Neural progenitor cell (in vitro differentiated cells): ENCODE measurements at regions not wholly inside any gene's neighbourhood (a gene's known extent, or its start where the extent isn't known, plus 50 kb on each side); places are given as distances from the start of the nearest gene placed in this dataset.

Experiments used
- DNase-seq: peaks from one replicate; pipeline ENCODE4 v3.0.0-alpha.2; 2016; ENCODE audit warnings: low spot score
- H2AFZ ChIP-seq: fragments of 200-600 bp; sonication (generic); replicated peaks from 2 replicates; pipeline ENCODE4 v1.6.1; 2016; ENCODE audit warnings: antibody characterized with exemption
- H3F3A ChIP-seq: fragments of 200-600 bp; sonication (generic); 2 replicates; pipeline ENCODE4 v1.6.1; 2016; ENCODE audit warnings: antibody characterized with exemption, low read depth
- H3K27ac ChIP-seq: fragments of 200-600 bp; sonication (generic); 2 replicates; pipeline ENCODE4 v1.5.1; 2016; ENCODE audit warnings: mild to moderate bottlenecking
- H3K27me3 ChIP-seq: fragments of 200-600 bp; sonication (generic); 2 replicates; pipeline ENCODE4 v1.6.1; 2016; ENCODE audit warnings: mild to moderate bottlenecking, moderate library complexity
- H3K36me3 ChIP-seq: fragments of 200-600 bp; sonication (generic); 2 replicates; pipeline ENCODE4 v1.5.1; 2016
- H3K4me1 ChIP-seq: fragments of 200-600 bp; sonication (generic); 2 replicates; pipeline ENCODE4 v1.6.1; 2016; ENCODE audit warnings: mixed run types
- H3K4me2 ChIP-seq: fragments of 200-600 bp; sonication (generic); 2 replicates; pipeline ENCODE4 v1.6.1; 2016
- H3K4me3 ChIP-seq: fragments of 200-600 bp; sonication (generic); 2 replicates; pipeline ENCODE4 v1.5.1; 2016
- H3K79me2 ChIP-seq: fragments of 200-600 bp; sonication (generic); 2 replicates; pipeline ENCODE4 v1.6.1; 2016; ENCODE audit warnings: low read depth
- H3K9ac ChIP-seq: fragments of 200-600 bp; sonication (generic); 2 replicates; pipeline ENCODE4 v1.6.1; 2016
- H3K9me3 ChIP-seq: fragments of 200-600 bp; sonication (generic); 2 replicates; pipeline ENCODE4 v1.5.1; 2016; ENCODE audit warnings: low read depth
- H4K20me1 ChIP-seq: fragments of 200-600 bp; sonication (generic); 2 replicates; pipeline ENCODE4 v1.6.1; 2016; ENCODE audit warnings: low read depth
- H3K27ac Mint-ChIP-seq: 3 replicates; pipeline ENCODE4 v1.8.0; 2021; ENCODE audit warnings: mixed read lengths
- H3K27me3 Mint-ChIP-seq: 2 replicates; pipeline ENCODE4 v1.8.0; 2022; ENCODE audit warnings: low read depth, mild to moderate bottlenecking, inconsistent platforms, moderate library complexity, mixed read lengths; ENCODE audit not compliant: insufficient read depth
- H3K36me3 Mint-ChIP-seq: 3 replicates; pipeline ENCODE4 v1.8.0; 2021; ENCODE audit warnings: mixed read lengths
- H3K4me1 Mint-ChIP-seq: 3 replicates; pipeline ENCODE4 v1.8.0; 2021; ENCODE audit warnings: mixed read lengths
- H3K4me3 Mint-ChIP-seq: 3 replicates; pipeline ENCODE4 v1.8.0; 2021; ENCODE audit warnings: mild to moderate bottlenecking, moderate library complexity, mixed read lengths
- H3K9me3 Mint-ChIP-seq: 3 replicates; pipeline ENCODE4 v1.8.0; 2020; ENCODE audit warnings: mixed read lengths
- CTCF ChIP-seq: fragments of 200-600 bp; sonication (generic); IDR thresholded peaks from 2 replicates; pipeline ENCODE4 v1.5.1; 2017; ENCODE audit warnings: antibody characterized with exemption, mild to moderate bottlenecking
- EZH2 ChIP-seq: fragments of 200-600 bp; sonication (generic); IDR thresholded peaks from 2 replicates; pipeline ENCODE4 v1.6.1; 2017; ENCODE audit warnings: antibody characterized with exemption, mild to moderate bottlenecking, moderate library complexity
- EZH2phosphoT487 ChIP-seq: fragments of 200-600 bp; sonication (generic); IDR thresholded peaks from 2 replicates; pipeline ENCODE4 v1.6.1; 2017; ENCODE audit warnings: antibody characterized with exemption

- H3K27me3 ChIP-seq, result no peaks in the 10 kb centered on the region
- Mint-ChIP-seq H3K4me3 (no peak overlapping the region), H3K4me1 (no peaks in the 10 kb centered on the region), H3K9me3 (no peaks in the 10 kb centered on the region), H3K27me3 (no peaks in the 10 kb centered on the region), H3K27ac (no peak overlapping the region), H3K36me3 (no peaks in the 10 kb centered on the region)
- no peaks in the 10 kb centered on the region for H3K9me3 ChIP-seq
- no peaks in the 10 kb centered on the region for H3K79me2 ChIP-seq
- H3F3A ChIP-seq, result no peaks in the 10 kb centered on the region
- H3K36me3 ChIP-seq, result no peaks in the 10 kb centered on the region
- no peak for DNase-seq
- H3K4me1 ChIP-seq, result no peaks in the 10 kb centered on the region
- no peak overlapping the region for H3K4me3 ChIP-seq
- H3K4me2 ChIP-seq, result no peak overlapping the region
- H2AFZ ChIP-seq, result no peak overlapping the region
- TF ChIP-seq EZH2, result no peak
- H3K27ac ChIP-seq, result no peak overlapping the region
- no peaks in the 10 kb centered on the region for H4K20me1 ChIP-seq
- H3K9ac ChIP-seq, result no peak overlapping the region
Observed at GRCh38 chr2:149652926-149653325, 65.4 kb upstream of the MMADHC start.

GRCh38 chr2:149652526-149652925, 65.0 kb upstream of the MMADHC start:
- H3K27ac ChIP-seq, result no peak overlapping the region
- H3K4me1 ChIP-seq, result no peaks in the 10 kb centered on the region
- no peaks in the 10 kb centered on the region for H3F3A ChIP-seq
- no peaks in the 10 kb centered on the region for H3K9me3 Mint-ChIP-seq
- no peak for DNase-seq
- no peak overlapping the region for H3K4me3 ChIP-seq
- H2AFZ ChIP-seq, result no peak overlapping the region
- no peaks in the 10 kb centered on the region for H4K20me1 ChIP-seq
- no peaks in the 10 kb centered on the region for H3K79me2 ChIP-seq
- H3K9ac ChIP-seq, result no peak overlapping the region
- H3K4me3 Mint-ChIP-seq, result no peak overlapping the region
- TF ChIP-seq CTCF (no peak), EZH2 (no peak), EZH2phosphoT487 (no peak)
- no peaks in the 10 kb centered on the region for H3K27me3 ChIP-seq
- H3K36me3 ChIP-seq, result no peaks in the 10 kb centered on the region
- no peaks in the 10 kb centered on the region for H3K9me3 ChIP-seq
- H3K4me1 Mint-ChIP-seq, result no peaks in the 10 kb centered on the region
- no peaks in the 10 kb centered on the region for H3K36me3 Mint-ChIP-seq
- H3K4me2 ChIP-seq, result no peak overlapping the region
- no peaks in the 10 kb centered on the region for H3K27me3 Mint-ChIP-seq
- H3K27ac Mint-ChIP-seq, result no peak overlapping the region

- H3K4me3 Mint-ChIP-seq, result no peak overlapping the region
- Histone ChIP-seq H3K4me1 (no peaks in the 10 kb centered on the region), H3K27ac (no peak overlapping the region), H3F3A (no peaks in the 10 kb centered on the region), H3K36me3 (no peaks in the 10 kb centered on the region), H3K9me3 (no peaks in the 10 kb centered on the region), H4K20me1 (no peaks in the 10 kb centered on the region), H3K4me3 (no peak overlapping the region), H3K4me2 (no peak overlapping the region), H3K79me2 (no peaks in the 10 kb centered on the region), H3K27me3 (no peaks in the 10 kb centered on the region), H3K9ac (no peak overlapping the region), H2AFZ (no peak overlapping the region)
- no peak overlapping the region for H3K27ac Mint-ChIP-seq
- H3K27me3 Mint-ChIP-seq, result no peaks in the 10 kb centered on the region
- no peaks in the 10 kb centered on the region for H3K4me1 Mint-ChIP-seq
- no peak for DNase-seq
- no peaks in the 10 kb centered on the region for H3K36me3 Mint-ChIP-seq
- TF ChIP-seq EZH2phosphoT487 (no peak), EZH2 (no peak), CTCF (no peak)
- H3K9me3 Mint-ChIP-seq, result no peaks in the 10 kb centered on the region
Observed at GRCh38 chr2:149651229-149651628, 63.7 kb upstream of the MMADHC start.

GRCh38 chr2:149650006-149650405, 62.4 kb upstream of the MMADHC start:
- TF ChIP-seq EZH2phosphoT487 (no peak), CTCF (no peak), EZH2 (no peak)
- H3K9me3 Mint-ChIP-seq, result no peaks in the 10 kb centered on the region
- no peaks in the 10 kb centered on the region for H3K4me1 ChIP-seq
- no peak overlapping the region for H3K4me3 ChIP-seq
- no peak for DNase-seq
- H3K79me2 ChIP-seq, result no peaks in the 10 kb centered on the region
- no peaks in the 10 kb centered on the region for H3K9me3 ChIP-seq
- H4K20me1 ChIP-seq, result no peaks in the 10 kb centered on the region
- no peak overlapping the region for H2AFZ ChIP-seq
- no peaks in the 10 kb centered on the region for H3K27me3 ChIP-seq
- H3F3A ChIP-seq, result no peaks in the 10 kb centered on the region
- no peak overlapping the region for H3K27ac Mint-ChIP-seq
- H3K36me3 Mint-ChIP-seq, result no peaks in the 10 kb centered on the region
- H3K9ac ChIP-seq, result no peak overlapping the region
- no peak overlapping the region for H3K27ac ChIP-seq
- H3K4me2 ChIP-seq, result no peak overlapping the region
- no peak overlapping the region for H3K4me3 Mint-ChIP-seq
- no peaks in the 10 kb centered on the region for H3K27me3 Mint-ChIP-seq
- H3K4me1 Mint-ChIP-seq, result no peaks in the 10 kb centered on the region
- H3K36me3 ChIP-seq, result no peaks in the 10 kb centered on the region
